Ishikawa (cell line): ENCODE measurements at regions not wholly inside any gene's neighbourhood (a gene's known extent, or its start where the extent isn't known, plus 50 kb on each side); places are given as distances from the start of the nearest gene placed in this dataset.

Experiments
- EP300 ChIP-seq: IDR thresholded peaks from 2 replicates; pipeline ENCODE4 v1.6.1; 2012; ENCODE audit warnings: borderline replicate concordance
- FOXM1 ChIP-seq: IDR thresholded peaks from 2 replicates; pipeline ENCODE4 v1.6.1; 2012; ENCODE audit warnings: low read depth, borderline replicate concordance
- MAX ChIP-seq: IDR thresholded peaks from 2 replicates; pipeline ENCODE4 v1.6.1; 2012
- RAD21 ChIP-seq: IDR thresholded peaks from 2 replicates; pipeline ENCODE4 v1.6.1; 2012; ENCODE audit warnings: low read depth
- REST ChIP-seq: IDR thresholded peaks from 2 replicates; pipeline ENCODE4 v1.6.1; 2012; ENCODE audit warnings: low read depth, mild to moderate bottlenecking
- TAF1 ChIP-seq: IDR thresholded peaks from 2 replicates; pipeline ENCODE4 v1.6.1; 2012; ENCODE audit warnings: low read depth, mild to moderate bottlenecking
- TCF12 ChIP-seq: IDR thresholded peaks from 2 replicates; pipeline ENCODE4 v1.6.1; 2012; ENCODE audit warnings: low read depth
- YY1 ChIP-seq: IDR thresholded peaks from 2 replicates; pipeline ENCODE4 v1.6.1; 2012; ENCODE audit warnings: low read depth

DNA sequence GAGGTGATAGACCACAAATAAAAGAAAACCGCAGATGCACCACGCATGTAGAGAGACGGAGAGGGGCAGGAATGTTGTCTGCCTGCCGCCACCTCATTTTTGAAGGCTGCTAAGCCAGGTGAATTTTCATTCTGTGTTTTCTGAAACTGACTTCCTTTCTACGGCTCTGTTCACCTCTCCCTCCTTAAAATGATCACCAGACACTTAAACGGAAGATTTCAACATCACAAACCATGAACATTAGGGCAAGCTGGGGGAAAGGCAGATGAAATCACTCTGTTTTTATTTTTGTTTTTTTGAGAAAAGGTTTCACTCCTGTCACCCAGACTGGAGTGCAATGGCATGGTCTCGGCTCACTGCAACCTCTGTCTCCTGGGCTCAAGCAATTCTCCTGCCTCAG, 232.4 kb downstream of the MIAT start:
- no peak for TF ChIP-seq MAX
- TF ChIP-seq TAF1 = no peak
- no peak for TF ChIP-seq REST
- no peak for TF ChIP-seq FOXM1
- no peak for TF ChIP-seq EP300
- TF ChIP-seq TCF12 = no peak
- TF ChIP-seq RAD21 = no peak
- TF ChIP-seq YY1 = no peak
